ENCODE measurements at regions not wholly inside any gene's neighbourhood (a gene's known extent, or its start where the extent isn't known, plus 50 kb on each side); places are given as distances from the start of the nearest gene placed in this dataset.

GRCh38 chr1:172779491-172779890 lies 120.6 kb downstream of the FASLG start:
- TF ChIP-seq NFRKB (IDR thresholded peaks at IDR 0.05) (no peak), FOXA1 (IDR thresholded peaks at IDR 0.05) (no peak), ARNT (IDR thresholded peaks at IDR 0.05) (no peak), BHLHE40 (IDR thresholded peaks at IDR 0.05; ENCODE audit: borderline replicate concordance) (no peak), ZNF384 (IDR thresholded peaks at IDR 0.05) (no peak), CTBP1 (IDR thresholded peaks at IDR 0.05; ENCODE audit: borderline replicate concordance) (no peak)

Measured in HEK293T (cell line).